T follicular helper cell (primary cell): ENCODE measurements at regions not wholly inside any gene's neighbourhood (a gene's known extent, or its start where the extent isn't known, plus 50 kb on each side); places are given as distances from the start of the nearest gene placed in this dataset.

Experiments used
- DNase-seq: peaks from one replicate; pipeline ENCODE4 v3.0.0-alpha.2; 2020; ENCODE audit warnings: low read depth

GRCh38 chr5:6169660-6170059 is 208.7 kb downstream of the MED10 start:
- no peak for DNase-seq

DNA sequence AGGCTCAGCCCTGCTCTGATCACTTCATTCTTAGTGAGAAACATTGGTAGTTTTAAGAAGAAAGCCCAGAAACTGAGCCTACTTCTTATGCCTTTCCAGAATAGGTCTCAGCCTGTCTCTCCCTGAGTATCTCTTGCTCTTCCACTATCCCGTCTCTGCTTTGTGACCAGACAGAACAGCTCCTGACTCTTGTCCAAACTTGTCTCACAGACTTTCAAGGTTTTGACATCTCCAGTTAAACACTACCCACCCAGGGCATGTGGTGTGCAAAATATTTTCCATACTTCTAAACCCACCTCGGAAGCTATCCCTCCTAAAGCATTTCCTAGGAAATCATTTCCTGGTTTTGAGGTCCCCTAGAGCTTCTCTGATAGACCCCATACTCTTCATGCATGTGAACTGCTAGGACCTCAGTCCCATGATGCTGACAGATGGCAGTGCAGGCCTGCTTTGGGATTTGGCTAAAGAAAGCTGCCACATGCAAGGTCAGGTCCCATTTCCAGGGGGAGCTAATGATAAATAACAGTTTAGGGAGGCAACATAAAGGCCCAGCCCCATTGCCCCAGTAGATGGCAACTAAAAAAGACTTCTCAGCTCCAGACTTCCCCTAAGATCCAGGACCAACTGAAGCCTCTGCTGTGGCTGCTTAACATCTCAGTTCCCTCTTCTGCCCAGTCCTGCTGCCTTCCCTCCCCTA is 211.5 kb downstream of the MED10 start:
- no peak for DNase-seq

DNA sequence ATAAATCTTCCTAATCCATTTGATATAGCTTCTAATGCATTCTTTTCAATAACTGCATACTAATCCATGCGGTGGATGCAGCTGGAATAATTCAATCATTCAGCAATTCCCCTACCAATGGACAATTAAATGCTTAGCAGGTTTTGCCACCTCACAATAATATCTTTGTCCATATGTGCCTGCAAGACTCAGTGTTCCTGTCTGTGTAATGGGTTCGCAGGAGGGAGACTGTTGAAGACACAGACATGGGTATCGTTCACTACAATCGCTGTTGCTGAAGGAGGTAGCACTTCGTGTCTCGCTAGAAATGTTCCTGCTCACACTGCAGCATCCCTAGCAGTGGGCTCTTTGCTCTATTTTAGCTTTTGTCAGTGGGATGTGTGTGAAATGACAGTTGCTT is 214.4 kb downstream of the MED10 start:
- DNase-seq = no peak

DNA sequence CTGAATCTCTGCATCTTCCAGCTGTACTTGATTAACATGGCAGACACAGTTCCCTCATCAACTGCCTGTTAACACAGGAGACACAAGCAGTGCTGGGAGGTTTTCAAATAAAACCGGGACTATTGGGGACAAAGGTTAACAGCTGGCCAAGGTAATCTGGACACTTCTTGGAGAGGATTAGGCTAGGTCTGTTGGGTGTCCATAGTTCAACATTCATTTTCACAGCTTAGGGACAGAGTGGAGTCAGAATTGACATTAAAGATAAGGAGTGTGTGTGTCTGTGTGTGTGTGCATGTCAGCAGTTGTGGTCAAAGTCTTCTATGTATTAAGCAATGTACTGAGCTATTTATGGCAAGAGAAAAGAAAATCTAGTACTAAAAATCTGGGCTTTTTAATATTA is 216.2 kb downstream of the MED10 start:
- DNase-seq = no peak

GRCh38 chr5:6161257-6161656 is 217.1 kb downstream of the MED10 start:
- DNase-seq = no peak

- no peak for DNase-seq
These were observed 218.4 kb downstream of the MED10 start for GRCh38 chr5:6159832-6160430.

DNA sequence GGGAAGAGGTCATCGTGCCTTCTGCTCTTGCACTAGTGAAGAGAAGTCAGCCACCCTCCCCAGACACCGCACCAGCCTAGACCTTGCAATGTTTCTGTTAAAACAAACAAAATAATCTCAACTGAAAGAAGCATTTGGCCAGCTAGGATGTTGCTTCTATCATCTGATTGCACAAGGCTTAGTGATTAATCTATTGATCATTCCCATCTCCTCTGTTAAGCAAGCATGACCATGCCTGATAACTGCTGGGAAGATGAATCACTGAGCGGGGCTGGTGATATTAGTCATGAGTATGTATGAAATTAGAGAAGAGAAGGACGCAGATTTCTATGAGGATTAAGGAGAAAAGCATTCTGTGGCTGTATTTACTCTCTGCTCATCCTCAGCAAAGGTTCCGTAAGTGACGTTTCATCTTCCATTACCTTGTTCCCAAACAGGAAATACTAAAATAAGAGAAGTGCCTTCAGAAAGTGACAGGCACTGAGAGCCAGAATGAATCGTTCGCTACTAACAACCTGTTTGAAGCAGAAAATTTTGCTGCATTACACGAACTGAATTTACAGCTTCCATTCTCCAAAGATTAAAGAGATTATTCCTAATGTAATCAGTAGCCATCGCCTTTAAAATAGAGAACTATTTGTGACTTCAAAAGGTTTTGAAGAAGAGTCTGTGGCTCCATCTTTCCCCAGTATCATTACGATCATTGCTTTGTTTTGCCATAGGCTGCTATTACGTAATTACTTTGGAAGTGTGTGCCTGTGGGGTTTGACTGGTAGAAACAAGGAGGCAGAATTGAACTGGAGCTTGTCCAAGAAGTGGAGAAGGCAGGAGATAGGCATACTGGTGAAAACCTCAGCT is 219.1 kb downstream of the MED10 start:
- DNase-seq = no peak

GRCh38 chr5:6154216-6154615 is 224.1 kb downstream of the MED10 start:
- no peak for DNase-seq

DNA sequence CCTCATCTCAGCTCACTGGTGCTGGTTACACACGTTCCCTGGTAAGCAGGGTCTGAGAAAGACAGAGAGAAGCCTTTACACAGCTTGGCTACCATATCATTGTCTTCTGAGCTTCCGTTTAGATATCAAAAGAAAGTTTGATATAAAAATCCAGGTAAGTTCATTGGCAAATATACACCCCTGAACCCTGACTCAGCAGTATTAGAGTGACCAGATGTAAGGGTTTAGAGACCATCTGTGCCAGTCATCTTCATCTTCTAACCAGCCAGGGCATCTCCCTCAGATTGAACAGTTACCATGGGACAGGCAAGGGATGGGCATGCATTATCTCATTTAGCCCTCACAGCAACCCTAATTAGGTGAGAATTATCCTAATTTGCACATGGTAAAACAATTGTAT is 232.1 kb downstream of the MED10 start:
- no peak for DNase-seq

GRCh38 chr5:6145616-6146237 is 232.6 kb downstream of the MED10 start:
- DNase-seq = no peak

DNA sequence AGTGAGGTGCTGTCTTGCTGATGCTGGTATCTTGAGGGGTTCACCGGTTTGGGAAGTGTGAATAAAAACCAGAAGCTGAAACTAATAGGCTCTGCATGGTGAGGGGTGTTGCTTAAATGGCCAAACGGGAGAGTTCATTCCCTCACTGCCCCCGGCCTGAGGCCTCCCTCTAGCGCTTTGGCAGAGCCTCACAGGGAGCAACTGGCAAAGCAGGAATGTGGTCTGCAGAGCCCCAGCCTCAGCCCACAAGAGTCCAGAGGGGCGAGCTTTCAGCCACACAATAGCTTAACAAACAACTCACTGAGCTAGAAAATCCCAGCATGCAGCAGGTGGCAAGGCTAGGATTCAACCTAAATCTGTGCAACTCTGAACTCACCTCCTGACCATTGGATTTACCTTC is 234.8 kb downstream of the MED10 start:
- no peak for DNase-seq

DNA sequence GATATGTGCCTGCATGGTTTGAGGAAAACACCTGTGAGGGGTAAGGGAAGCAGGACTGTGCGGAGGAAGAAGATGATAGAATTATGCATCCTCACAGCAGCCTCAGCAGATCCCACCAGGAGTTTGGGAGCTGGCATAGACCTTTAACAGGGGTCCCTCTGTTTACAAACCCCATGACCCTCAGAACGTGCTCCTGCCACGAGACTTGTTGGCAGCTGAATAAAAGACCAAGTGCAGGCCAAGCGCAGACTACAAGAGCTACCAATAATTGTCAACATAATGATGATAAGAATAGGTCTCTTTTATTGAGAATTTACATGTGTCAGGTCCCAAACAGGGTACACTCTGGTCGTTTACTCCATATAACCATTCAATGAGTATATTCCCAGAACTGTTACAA is 236.0 kb downstream of the MED10 start:
- no peak for DNase-seq

DNA sequence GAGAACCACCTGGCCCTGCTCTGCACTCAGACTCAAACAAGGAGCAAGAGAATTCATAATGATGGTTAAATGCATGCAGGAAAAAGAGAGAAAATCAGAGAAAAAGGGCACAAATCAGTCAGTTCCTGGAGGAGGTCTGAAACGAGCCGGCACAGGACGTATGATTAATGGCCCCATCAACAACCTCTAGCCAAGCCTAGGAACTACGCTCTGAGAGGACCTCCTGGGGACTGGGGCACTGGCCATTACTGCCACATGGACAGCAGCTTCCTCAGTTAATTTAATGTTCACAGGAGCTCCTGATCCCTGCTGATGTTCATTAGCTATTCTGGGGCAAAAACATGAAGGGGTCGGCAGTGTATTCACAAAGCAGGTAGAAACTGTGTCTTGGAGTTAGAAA is 238.1 kb downstream of the MED10 start:
- DNase-seq = no peak

- no peak for DNase-seq
These were observed 242.4 kb downstream of the MED10 start for GRCh38 chr5:6135977-6136376.

DNA sequence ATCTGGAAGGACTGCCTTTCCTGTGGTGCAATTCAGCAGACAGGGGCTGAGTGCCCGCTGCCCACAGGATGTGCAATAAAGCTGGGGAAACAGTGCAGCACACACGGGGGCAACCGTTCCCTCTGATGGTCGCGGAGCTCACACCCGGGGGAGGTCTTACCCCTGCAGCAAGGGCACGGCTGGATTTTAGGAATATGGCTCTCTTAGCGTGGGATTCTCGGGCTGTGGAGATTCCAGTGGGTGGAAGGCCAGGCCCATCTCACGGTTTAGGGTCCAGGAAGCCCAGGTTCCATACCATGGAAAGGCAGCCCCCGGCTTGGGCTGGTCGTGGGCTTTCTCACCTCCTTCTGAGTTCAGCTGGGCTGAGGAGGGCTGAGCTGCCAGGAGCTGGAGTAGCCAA is 244.1 kb downstream of the MED10 start:
- no peak for DNase-seq

DNA sequence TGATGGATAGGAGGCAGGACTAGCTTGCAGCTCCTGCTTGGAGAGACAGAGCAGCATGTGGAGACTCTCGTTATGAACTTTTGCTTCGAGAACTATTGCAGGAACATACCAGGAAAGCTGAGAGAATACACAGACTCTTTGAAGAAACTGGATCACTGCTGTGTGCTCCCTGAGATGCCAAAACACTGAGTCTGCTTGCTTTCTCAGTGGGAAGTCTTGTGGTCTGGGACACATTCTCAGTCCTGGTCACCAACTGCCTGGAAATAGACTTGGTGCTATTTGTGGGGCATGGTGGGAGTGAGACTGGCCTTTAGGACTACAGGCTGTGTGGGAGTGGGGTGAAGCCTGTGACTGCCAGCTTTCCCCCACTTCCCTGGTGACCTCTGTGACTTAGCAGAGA is 252.6 kb downstream of the MED10 start:
- no peak for DNase-seq

DNA sequence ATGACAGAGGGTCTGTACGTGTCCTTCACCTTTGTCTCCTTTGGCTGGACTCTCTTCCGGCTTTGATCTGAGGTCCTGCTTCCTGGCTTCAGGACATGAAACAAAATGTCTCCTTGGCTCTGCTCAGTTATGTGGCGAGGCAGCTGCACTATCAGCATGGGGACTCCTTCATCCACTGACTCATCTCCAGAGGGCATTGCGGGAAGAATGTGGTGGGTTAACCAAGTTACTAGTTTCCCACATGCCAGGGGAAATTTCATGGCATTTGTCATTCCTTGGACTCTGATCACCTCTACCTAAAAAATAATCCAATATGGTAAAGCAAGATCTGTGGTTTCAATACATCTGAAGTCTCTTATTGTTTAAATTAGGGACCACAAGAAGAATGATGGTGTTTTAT is 259.7 kb downstream of the MED10 start:
- no peak for DNase-seq

GRCh38 chr5:6117212-6117611 is 261.1 kb downstream of the MED10 start:
- no peak for DNase-seq

DNA sequence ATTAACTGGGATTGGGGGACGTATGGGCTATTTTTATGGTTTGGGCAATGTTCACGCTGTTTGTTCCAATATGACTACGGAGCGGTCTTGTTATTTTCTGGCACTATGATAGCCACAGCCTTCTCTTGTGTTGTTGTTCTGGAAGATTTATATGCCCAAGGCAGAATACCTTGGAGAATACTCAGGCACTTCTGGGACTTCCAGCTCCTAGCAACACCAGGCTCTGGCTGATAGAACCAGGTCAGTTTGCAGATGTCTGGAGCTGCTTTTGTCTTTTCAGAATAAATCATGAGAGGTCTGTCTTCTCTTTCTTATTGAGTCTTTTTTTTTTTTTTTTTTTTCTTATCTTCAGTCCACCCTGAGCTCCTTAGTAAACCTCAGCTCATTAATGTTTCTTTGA is 262.5 kb downstream of the MED10 start:
- DNase-seq = no peak

DNA sequence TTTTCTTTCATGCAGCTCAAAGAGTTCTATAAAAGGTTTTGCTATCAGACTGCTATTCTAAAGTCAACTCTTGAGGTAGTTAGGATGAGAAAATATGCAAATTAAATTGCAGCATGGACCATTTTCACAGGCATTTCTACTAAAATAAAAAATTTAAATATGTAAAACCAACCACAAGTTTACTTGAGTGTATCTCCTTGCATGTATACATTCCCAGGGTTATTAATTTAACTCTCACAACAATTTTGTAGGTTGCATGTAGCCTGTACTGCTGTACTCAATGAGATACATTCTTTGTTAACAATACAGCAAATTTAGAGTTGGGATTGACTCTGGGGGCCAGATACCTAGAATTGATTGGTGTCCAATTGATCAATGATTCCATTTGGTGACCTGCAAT is 265.8 kb downstream of the MED10 start:
- DNase-seq = no peak

DNA sequence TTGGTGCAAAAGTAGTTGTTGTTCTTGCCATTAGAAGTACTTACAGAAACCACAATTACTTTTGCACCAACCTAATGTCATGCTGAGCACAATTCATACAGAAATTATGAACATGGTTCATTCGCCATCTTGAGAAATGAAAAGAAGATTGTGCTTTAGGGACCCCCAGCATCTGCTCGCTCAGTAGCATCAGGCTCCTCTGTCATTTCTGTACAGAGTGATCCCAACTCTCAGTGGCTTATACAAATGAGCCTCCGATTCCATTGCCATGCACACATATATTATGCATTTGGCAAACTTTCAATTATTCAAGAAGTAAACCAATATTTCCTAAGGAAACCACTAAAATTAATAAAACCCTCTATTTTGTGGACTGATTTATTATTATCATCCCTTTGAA is 266.2 kb downstream of the MED10 start:
- no peak for DNase-seq

DNA sequence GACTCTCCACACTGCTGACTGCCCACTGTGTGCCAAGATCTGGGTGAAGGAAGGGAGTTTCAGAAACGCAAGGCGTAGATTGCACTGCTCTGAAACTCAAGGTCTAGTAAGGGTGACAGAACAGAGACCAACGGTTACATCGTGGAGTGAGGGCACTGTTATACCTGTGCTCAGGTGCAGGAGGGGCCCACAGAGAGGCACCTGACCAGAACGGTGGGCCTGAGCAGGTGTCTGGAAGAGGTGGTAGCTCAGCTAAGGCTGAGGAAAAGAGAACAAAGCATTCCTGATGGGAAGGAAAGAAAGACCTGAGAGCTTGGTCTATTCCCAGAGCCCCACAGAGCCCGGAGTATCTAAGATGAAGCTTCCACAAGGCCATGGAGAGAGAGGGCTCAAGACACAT is 267.2 kb downstream of the MED10 start:
- no peak for DNase-seq
